LNCaP clone FGC (cell line): ENCODE measurements at regions not wholly inside any gene's neighbourhood (a gene's known extent, or its start where the extent isn't known, plus 50 kb on each side); places are given as distances from the start of the nearest gene placed in this dataset.

Experiments used
- DNase-seq: peaks from one replicate; pipeline ENCODE4 v3.0.0-alpha.2; 2011; ENCODE audit warnings: low read depth
- H3K4me3 ChIP-seq: 2 replicates; pipeline ENCODE4 v1.5.1; 2011; ENCODE audit warnings: mild to moderate bottlenecking, low read depth, low read length, control low read depth
- CTCF ChIP-seq: IDR thresholded peaks from 2 replicates; pipeline ENCODE4 v1.5.1; 2012; ENCODE audit warnings: mild to moderate bottlenecking; ENCODE audit not compliant: control insufficient read depth, insufficient read depth; ENCODE audit errors: extremely low read depth

- TF ChIP-seq CTCF = no peak
- no peak for DNase-seq
- no peak overlapping the region for H3K4me3 ChIP-seq
Measured at GRCh38 chr2:217512259-217512658, 490.5 kb downstream of the TNS1 start.

GRCh38 chr2:217511850-217512249 is 490.9 kb downstream of the TNS1 start:
- no peak overlapping the region for H3K4me3 ChIP-seq
- no peak for DNase-seq
- no peak for TF ChIP-seq CTCF

GRCh38 chr2:217510771-217511291 is 492.0 kb downstream of the TNS1 start:
- H3K4me3 ChIP-seq = no peak overlapping the region
- TF ChIP-seq CTCF = peak; percentile 83
- peak; percentile 63 for DNase-seq

DNA sequence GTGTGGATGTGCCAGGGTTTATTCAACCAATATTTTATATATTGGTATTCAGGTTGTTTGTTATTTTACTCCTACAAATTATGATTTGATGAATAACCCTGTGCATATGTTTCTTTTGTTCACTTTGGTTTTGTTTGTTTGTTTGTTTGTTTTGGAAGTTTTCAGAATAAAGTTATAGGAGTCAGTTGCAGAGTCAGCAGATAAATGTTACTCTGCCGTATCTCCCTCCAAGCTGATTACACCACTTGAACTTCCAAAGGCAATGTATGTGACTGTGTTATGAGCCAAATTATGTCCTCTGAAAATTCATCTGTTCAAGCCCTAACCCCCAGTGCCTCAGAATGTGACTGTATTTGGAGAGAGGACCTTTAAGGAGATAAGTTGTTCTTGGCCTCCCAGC is 497.5 kb downstream of the TNS1 start:
- TF ChIP-seq CTCF = no peak
- no peak for DNase-seq

DNA sequence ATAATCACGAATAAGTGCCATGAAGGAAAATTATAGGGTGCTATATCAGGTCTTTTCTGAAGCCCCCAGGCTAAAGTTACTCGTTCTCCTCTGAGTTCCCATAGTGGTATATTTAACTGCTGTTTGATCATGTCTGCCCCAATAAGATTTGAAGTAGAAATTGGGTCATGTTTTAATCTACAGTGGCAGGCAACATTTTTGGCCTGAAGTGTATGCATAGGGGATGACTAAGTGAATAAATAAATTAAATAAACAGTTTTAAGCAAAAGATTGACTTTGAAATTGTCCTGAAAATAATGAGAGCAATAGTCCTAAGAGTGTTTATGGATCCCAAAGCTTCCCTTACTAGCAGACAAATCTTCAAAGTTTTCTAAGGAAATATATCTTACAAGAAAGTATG is 500.9 kb downstream of the TNS1 start:
- TF ChIP-seq CTCF = no peak
- no peak for DNase-seq
- H3K4me3 ChIP-seq = no peak overlapping the region

More for the DNA sequence above, 497.5 kb downstream of the TNS1 start:
- no peak overlapping the region for H3K4me3 ChIP-seq

DNA sequence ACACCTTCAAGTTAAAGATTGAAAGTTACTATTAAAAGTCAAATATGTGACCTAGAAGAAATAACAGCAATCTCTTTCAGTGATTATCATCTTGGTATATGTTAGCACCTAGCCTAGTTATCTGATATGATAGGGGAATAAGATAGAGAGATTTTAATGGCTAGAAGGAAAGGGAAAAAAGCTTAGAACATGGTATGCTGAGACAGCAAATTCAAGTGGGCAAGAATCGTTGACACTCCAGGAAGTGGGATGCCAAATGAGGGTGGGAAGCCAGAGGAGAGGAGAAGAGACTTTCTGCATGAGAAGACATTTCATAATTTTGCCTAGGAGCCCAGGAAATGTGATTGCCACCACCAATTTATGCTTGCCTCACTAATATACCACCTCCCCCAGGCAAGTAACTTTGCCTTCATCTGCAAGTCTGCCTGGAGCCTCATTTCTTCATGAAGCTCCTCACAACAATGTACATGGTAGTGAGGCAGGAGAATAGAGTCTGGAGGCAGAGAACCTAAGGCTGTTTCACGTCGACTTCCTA is 504.9 kb downstream of the TNS1 start:
- no peak for TF ChIP-seq CTCF
- no peak for DNase-seq
- no peak overlapping the region for H3K4me3 ChIP-seq

- no peak for TF ChIP-seq CTCF
- no peak overlapping the region for H3K4me3 ChIP-seq
- DNase-seq = no peak
Measured at GRCh38 chr2:217494557-217494956, 508.2 kb downstream of the TNS1 start.
